Omental fat pad (tissue), 3 donors: ENCODE measurements at regions not wholly inside any gene's neighbourhood (a gene's known extent, or its start where the extent isn't known, plus 50 kb on each side); places are given as distances from the start of the nearest gene placed in this dataset.
"Not testable (repeated sequence)": the region's sequence is repeated elsewhere in the genome, so short reads cannot be mapped to it uniquely, and the experiment has no call there.

Source experiments
- ATAC-seq: fragments of 150-250 bp; one replicate; pipeline ENCODE4 v1.9.1; 2016; ENCODE audit warnings: mild to moderate bottlenecking, moderate library complexity; ENCODE audit not compliant: low FRiP score
- DNase-seq: peaks from one replicate; pipeline ENCODE4 v3.0.0-alpha.2; 2019; ENCODE audit warnings: low spot score
- CTCF ChIP-seq, 3 donors: fragments of 450-650 bp; IDR thresholded peaks; one replicate each; pipeline ENCODE4 v1.5.1; 2016 to 2017; ENCODE audit warnings: antibody characterized with exemption in 3 of 3, mild to moderate bottlenecking in 3 of 3, moderate library complexity in 2 of 3

- ATAC-seq: no peak
Observed at GRCh38 chr1:38166461-38166860, 119.9 kb upstream of the POU3F1 start.

GRCh38 chr1:38153778-38154470 is 107.3 kb upstream of the POU3F1 start:
- TF ChIP-seq CTCF (IDR thresholded peaks at IDR 0.05): no peak
- DNase-seq (no peak), ATAC-seq (no peak)

More at GRCh38 chr1:38166461-38166860, 119.9 kb upstream of the POU3F1 start:
- TF ChIP-seq CTCF (IDR thresholded peaks at IDR 0.05): no peak
- no peak for DNase-seq

GRCh38 chr1:38153066-38153777 is 106.6 kb upstream of the POU3F1 start:
- DNase-seq (no peak), ATAC-seq (no peak)
- no peak for TF ChIP-seq CTCF (IDR thresholded peaks at IDR 0.05)

GRCh38 chr1:38152351-38153065 is 105.9 kb upstream of the POU3F1 start:
- no peak for TF ChIP-seq CTCF (IDR thresholded peaks at IDR 0.05)
- DNase-seq (no peak), ATAC-seq (no peak)

GRCh38 chr1:38151399-38151798 is 104.8 kb upstream of the POU3F1 start:
- no peak for ATAC-seq
- DNase-seq: no peak
- TF ChIP-seq CTCF (IDR thresholded peaks at IDR 0.05): no peak

GRCh38 chr1:38146079-38146478 is 99.5 kb upstream of the POU3F1 start:
- ATAC-seq, DNase-seq: not testable (repeated sequence)

GRCh38 chr1:38142606-38143005 is 96.0 kb upstream of the POU3F1 start:
- no peak for ATAC-seq
- TF ChIP-seq CTCF (IDR thresholded peaks at IDR 0.05): no peak
- no peak for DNase-seq
